SU-DHL-6 (cell line): ENCODE measurements at regions not wholly inside any gene's neighbourhood (a gene's known extent, or its start where the extent isn't known, plus 50 kb on each side); places are given as distances from the start of the nearest gene placed in this dataset.

Source experiments
- H2AFZ ChIP-seq: fragments of 200-600 bp; sonication (generic); 2 replicates; pipeline ENCODE4 v1.6.1; 2014; ENCODE audit warnings: low read depth, mild to moderate bottlenecking, moderate library complexity, mixed read lengths, antibody characterized with exemption, low read length; ENCODE audit not compliant: severe bottlenecking
- H3F3A ChIP-seq: fragments of 200-600 bp; shearing (Covaris generic); 2 replicates; pipeline ENCODE4 v1.6.0; 2016; ENCODE audit warnings: antibody characterized with exemption, mild to moderate bottlenecking; ENCODE audit not compliant: insufficient read depth
- H3K27ac ChIP-seq: fragments of 200-600 bp; sonication (generic); 2 replicates; pipeline ENCODE4 v1.5.1; 2016; ENCODE audit warnings: low read depth, mild to moderate bottlenecking, low read length, moderate library complexity, mixed read lengths
- H3K27me3 ChIP-seq: fragments of 200-600 bp; sonication (generic), shearing (Covaris generic); 2 replicates; pipeline ENCODE4 v1.6.0; 2014; ENCODE audit warnings: mild to moderate bottlenecking, low read length
- H3K36me3 ChIP-seq: fragments of 200-600 bp; sonication (generic); 2 replicates; pipeline ENCODE4 v1.6.1; 2014; ENCODE audit warnings: mild to moderate bottlenecking, low read length, mixed read lengths
- H3K4me2 ChIP-seq: fragments of 300-600, 200-600 bp; shearing (Covaris generic), sonication (generic); 2 replicates; pipeline ENCODE4 v1.6.0; 2014; ENCODE audit warnings: low read length, low read depth, mild to moderate bottlenecking; ENCODE audit not compliant: poor library complexity, severe bottlenecking
- H3K4me3 ChIP-seq: fragments of 200-600 bp; sonication (generic); 2 replicates; pipeline ENCODE4 v1.5.1; 2014; ENCODE audit warnings: antibody characterized with exemption, low read length, mild to moderate bottlenecking, mixed read lengths; ENCODE audit not compliant: insufficient read depth, poor library complexity, severe bottlenecking
- H3K79me2 ChIP-seq: fragments of 200-600 bp; sonication (generic); 2 replicates; pipeline ENCODE4 v1.6.1; 2014; ENCODE audit warnings: mild to moderate bottlenecking, low read length, moderate library complexity; ENCODE audit not compliant: insufficient read depth
- H3K9ac ChIP-seq: fragments of 200-600 bp; sonication (generic); 2 replicates; pipeline ENCODE4 v1.7.0; 2014; ENCODE audit warnings: mild to moderate bottlenecking, low read length
- H3K9me2 ChIP-seq: fragments of 200-600 bp; sonication (generic); replicated peaks from 2 replicates; pipeline ENCODE4 v1.6.1; 2014; ENCODE audit warnings: low read length; ENCODE audit not compliant: insufficient read depth
- H3K9me3 ChIP-seq: fragments of 200-600 bp; sonication (generic); 2 replicates; pipeline ENCODE4 v1.6.1; 2014; ENCODE audit warnings: low read length, mixed read lengths; ENCODE audit not compliant: insufficient read depth
- H4K20me1 ChIP-seq: fragments of 200-600 bp; sonication (generic); 2 replicates; pipeline ENCODE4 v1.6.1; 2014; ENCODE audit warnings: low read depth, mild to moderate bottlenecking, antibody characterized with exemption, low read length, moderate library complexity, mixed read lengths
- CTCF ChIP-seq: fragments of 200-600 bp; sonication (generic); IDR thresholded peaks from one replicate; pipeline ENCODE4 v1.5.1; 2017; ENCODE audit warnings: antibody characterized with exemption, mild to moderate bottlenecking, low read length, moderate library complexity; ENCODE audit not compliant: insufficient read depth, poor library complexity, severe bottlenecking
- EZH2phosphoT487 ChIP-seq: fragments of 200-600 bp; sonication (generic), shearing (Covaris generic); conservative IDR thresholded peaks from 2 replicates; pipeline ENCODE4 v1.6.1; 2018; ENCODE audit warnings: mild to moderate bottlenecking, antibody characterized with exemption, low read length, moderate library complexity, mixed read lengths

DNA sequence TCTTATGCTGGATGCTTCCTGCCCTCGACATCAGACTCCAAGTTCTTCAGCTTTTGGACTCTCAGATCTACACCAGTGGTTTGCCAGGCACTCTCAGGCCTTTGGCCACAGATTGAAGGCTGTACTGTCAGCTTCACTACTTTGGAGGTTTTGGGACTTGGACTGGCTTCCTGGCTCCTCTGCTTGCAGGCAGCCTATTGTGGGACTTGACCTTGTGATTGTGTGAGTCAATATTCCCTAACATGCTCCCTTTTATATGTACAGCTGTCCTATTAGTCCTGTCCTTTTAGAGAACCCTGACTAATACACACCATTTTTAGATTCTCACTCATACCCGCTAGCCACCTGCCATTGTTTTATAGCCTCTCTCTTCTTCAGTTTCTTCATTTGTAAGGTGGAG lies 382.1 kb upstream of the TSHZ2 start:
- H2AFZ ChIP-seq: no peak overlapping the region
- no peaks in the 10 kb centered on the region for H3K79me2 ChIP-seq
- no peaks in the 10 kb centered on the region for H4K20me1 ChIP-seq
- no peak for TF ChIP-seq CTCF
- no peak for TF ChIP-seq EZH2phosphoT487
- no peak overlapping the region for H3K4me2 ChIP-seq
- no peak overlapping the region for H3K4me3 ChIP-seq
- no peaks in the 10 kb centered on the region for H3K36me3 ChIP-seq
- H3K9me3 ChIP-seq: no peaks in the 10 kb centered on the region
- H3K9me2 ChIP-seq: no peaks in the 10 kb centered on the region
- no peak overlapping the region for H3K9ac ChIP-seq
- no peaks in the 10 kb centered on the region for H3F3A ChIP-seq
- no peak overlapping the region for H3K27ac ChIP-seq
- no peaks in the 10 kb centered on the region; the same call in 1 of the 2 replicates for H3K27me3 ChIP-seq

DNA sequence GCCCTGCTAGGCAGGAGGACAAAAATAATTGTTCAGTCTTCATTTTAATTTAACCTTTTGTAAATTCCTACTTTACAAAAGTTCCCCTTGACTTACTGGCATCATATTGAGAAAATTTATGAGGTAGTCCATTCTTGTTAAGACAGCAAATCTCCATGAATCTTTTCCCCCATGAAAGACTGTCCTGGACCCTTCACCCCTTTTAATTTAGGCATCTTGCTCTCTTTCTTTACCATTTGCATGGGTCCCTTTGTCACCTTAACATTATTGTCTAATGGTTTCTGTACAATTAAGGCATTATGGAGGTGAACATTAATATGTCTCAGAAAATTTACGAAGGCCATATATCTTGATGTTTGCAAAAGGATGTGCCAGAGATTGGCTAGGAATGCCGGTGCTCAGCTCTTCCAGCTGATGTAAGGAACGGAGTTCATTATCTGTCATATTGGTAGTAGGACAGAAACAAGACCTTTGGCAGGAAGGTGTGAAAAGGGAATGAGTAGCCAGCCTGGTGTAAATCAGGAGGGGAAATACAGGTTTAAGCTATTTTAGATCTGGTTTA lies 382.8 kb upstream of the TSHZ2 start:
- H3K79me2 ChIP-seq: no peaks in the 10 kb centered on the region
- no peak overlapping the region for H3K4me2 ChIP-seq
- no peaks in the 10 kb centered on the region for H3F3A ChIP-seq
- no peaks in the 10 kb centered on the region; the same call in 1 of the 2 replicates for H3K27me3 ChIP-seq
- TF ChIP-seq EZH2phosphoT487 (no peak), CTCF (no peak)
- no peak overlapping the region for H3K9ac ChIP-seq
- no peaks in the 10 kb centered on the region for H3K9me2 ChIP-seq
- H3K27ac ChIP-seq: no peak overlapping the region
- H3K9me3 ChIP-seq: no peaks in the 10 kb centered on the region
- no peak overlapping the region for H2AFZ ChIP-seq
- H3K36me3 ChIP-seq: no peaks in the 10 kb centered on the region
- H3K4me3 ChIP-seq: no peak overlapping the region
- H4K20me1 ChIP-seq: no peaks in the 10 kb centered on the region

DNA sequence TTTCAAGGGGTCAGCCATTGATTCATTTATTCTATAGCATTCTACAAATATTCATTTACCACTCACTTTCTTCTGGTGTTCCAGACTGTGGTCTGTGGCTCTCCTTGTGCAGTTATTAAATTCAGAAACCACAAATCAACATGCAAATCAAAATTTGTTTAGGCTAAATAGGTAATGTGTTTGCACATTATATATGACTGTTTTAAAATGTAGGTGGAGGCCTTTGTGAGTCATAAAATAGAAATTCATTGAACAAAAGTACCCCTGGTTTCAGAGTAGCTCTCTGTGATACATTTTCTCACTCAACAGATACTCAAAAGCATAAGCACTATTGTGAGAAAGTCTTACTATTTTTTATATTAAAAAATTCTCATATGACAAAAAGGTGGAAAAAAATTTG lies 385.5 kb upstream of the TSHZ2 start:
- Histone ChIP-seq H3K4me2 (no peak overlapping the region), H3K9me3 (no peaks in the 10 kb centered on the region), H3K9ac (no peak overlapping the region), H3K9me2 (no peaks in the 10 kb centered on the region), H2AFZ (no peak overlapping the region), H3K36me3 (no peaks in the 10 kb centered on the region), H3K27me3 (no peaks in the 10 kb centered on the region; the same call in 1 of the 2 replicates), H3F3A (no peaks in the 10 kb centered on the region), H3K27ac (no peak overlapping the region), H4K20me1 (no peaks in the 10 kb centered on the region), H3K4me3 (no peak overlapping the region), H3K79me2 (no peaks in the 10 kb centered on the region)
- TF ChIP-seq EZH2phosphoT487: no peak

DNA sequence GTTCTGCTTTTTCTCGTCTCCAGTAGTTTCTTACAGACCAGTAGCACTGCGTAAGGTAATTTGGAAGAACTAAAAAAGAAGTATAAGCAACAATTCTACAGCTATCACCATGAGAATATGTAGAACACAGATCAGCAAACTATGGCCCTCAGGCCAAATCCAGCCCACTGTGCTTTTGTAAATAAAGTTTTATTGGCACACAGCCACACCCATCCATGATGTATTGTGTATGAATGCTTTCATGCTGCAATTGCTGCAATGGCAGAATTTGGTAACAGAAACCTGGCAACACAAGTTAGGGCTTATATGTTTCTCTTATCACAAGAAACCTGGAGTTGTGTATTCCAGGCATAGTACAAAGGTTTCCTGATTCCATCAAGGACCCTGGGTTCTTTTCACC lies 386.8 kb upstream of the TSHZ2 start:
- Histone ChIP-seq H2AFZ (no peak overlapping the region), H3K79me2 (no peaks in the 10 kb centered on the region), H3F3A (no peaks in the 10 kb centered on the region), H3K9me2 (no peaks in the 10 kb centered on the region), H3K9me3 (no peaks in the 10 kb centered on the region), H3K4me3 (no peak overlapping the region), H3K36me3 (no peaks in the 10 kb centered on the region), H3K4me2 (no peak overlapping the region), H3K9ac (no peak overlapping the region), H4K20me1 (no peaks in the 10 kb centered on the region), H3K27ac (no peak overlapping the region), H3K27me3 (no peaks in the 10 kb centered on the region; the same call in 1 of the 2 replicates)
- TF ChIP-seq CTCF (no peak), EZH2phosphoT487 (no peak)
